ENCODE measurements at regions not wholly inside any gene's neighbourhood (a gene's known extent, or its start where the extent isn't known, plus 50 kb on each side); places are given as distances from the start of the nearest gene placed in this dataset.

GRCh38 chr10:30187010-30187409 is 127.6 kb upstream of the JCAD start:
- Histone ChIP-seq H3K4me1 (no peaks in the 10 kb centered on the region), H3K9me3 (no peaks in the 10 kb centered on the region), H3K36me3 (no peaks in the 10 kb centered on the region), H3K27me3 (no peaks in the 10 kb centered on the region), H3K4me3 (ENCODE audit: low read depth, low read length) (no peak overlapping the region)
- no peak for TF ChIP-seq CTCF (IDR thresholded peaks at IDR 0.05; ENCODE audit: low read depth, low read length)
- DNase-seq = no peak

- TF ChIP-seq CTCF (IDR thresholded peaks at IDR 0.05; ENCODE audit: low read depth, low read length) = no peak
- Histone ChIP-seq H3K36me3 (no peaks in the 10 kb centered on the region), H3K4me1 (no peaks in the 10 kb centered on the region), H3K9me3 (no peaks in the 10 kb centered on the region), H3K4me3 (ENCODE audit: low read depth, low read length) (no peak overlapping the region), H3K27me3 (no peaks in the 10 kb centered on the region)
- no peak for DNase-seq
Measured at GRCh38 chr10:30186371-30186875, 127.0 kb upstream of the JCAD start.

- Histone ChIP-seq H3K4me1 (no peaks in the 10 kb centered on the region), H3K27me3 (no peaks in the 10 kb centered on the region), H3K4me3 (ENCODE audit: low read depth, low read length) (no peak overlapping the region), H3K9me3 (no peaks in the 10 kb centered on the region), H3K36me3 (no peaks in the 10 kb centered on the region)
- no peak for TF ChIP-seq CTCF (IDR thresholded peaks at IDR 0.05; ENCODE audit: low read depth, low read length)
- DNase-seq = no peak
Measured at GRCh38 chr10:30185916-30186315, 126.5 kb upstream of the JCAD start.

- H3K36me3 ChIP-seq = no peaks in the 10 kb centered on the region
- H3K27me3 ChIP-seq = no peaks in the 10 kb centered on the region
- no peaks in the 10 kb centered on the region for H3K4me1 ChIP-seq
- no peak overlapping the region for H3K4me3 ChIP-seq (ENCODE audit: low read depth, low read length)
- no peak for TF ChIP-seq CTCF (IDR thresholded peaks at IDR 0.05; ENCODE audit: low read depth, low read length)
- DNase-seq = no peak
- H3K9me3 ChIP-seq = no peaks in the 10 kb centered on the region
Measured at GRCh38 chr10:30185341-30185740, 126.0 kb upstream of the JCAD start.

- no peak for DNase-seq
- H3K36me3 ChIP-seq = no peaks in the 10 kb centered on the region
- no peak overlapping the region for H3K4me3 ChIP-seq (ENCODE audit: low read depth, low read length)
- TF ChIP-seq CTCF (IDR thresholded peaks at IDR 0.05; ENCODE audit: low read depth, low read length) = no peak
- no peaks in the 10 kb centered on the region for H3K9me3 ChIP-seq
- no peaks in the 10 kb centered on the region for H3K4me1 ChIP-seq
- H3K27me3 ChIP-seq = no peaks in the 10 kb centered on the region
Measured at GRCh38 chr10:30184397-30185033, 125.1 kb upstream of the JCAD start.

GRCh38 chr10:30183055-30183402 is 123.6 kb upstream of the JCAD start:
- no peak for DNase-seq
- Histone ChIP-seq H3K4me3 (ENCODE audit: low read depth, low read length) (no peak overlapping the region), H3K27me3 (no peaks in the 10 kb centered on the region), H3K36me3 (no peaks in the 10 kb centered on the region), H3K9me3 (no peaks in the 10 kb centered on the region), H3K4me1 (no peaks in the 10 kb centered on the region)
- TF ChIP-seq CTCF (IDR thresholded peaks at IDR 0.05; ENCODE audit: low read depth, low read length) = no peak
